ENCODE measurements at regions not wholly inside any gene's neighbourhood (a gene's known extent, or its start where the extent isn't known, plus 50 kb on each side); places are given as distances from the start of the nearest gene placed in this dataset.
"Not testable (repeated sequence)": the region's sequence is repeated elsewhere in the genome, so short reads cannot be mapped to it uniquely, and the experiment has no call there.

DNA sequence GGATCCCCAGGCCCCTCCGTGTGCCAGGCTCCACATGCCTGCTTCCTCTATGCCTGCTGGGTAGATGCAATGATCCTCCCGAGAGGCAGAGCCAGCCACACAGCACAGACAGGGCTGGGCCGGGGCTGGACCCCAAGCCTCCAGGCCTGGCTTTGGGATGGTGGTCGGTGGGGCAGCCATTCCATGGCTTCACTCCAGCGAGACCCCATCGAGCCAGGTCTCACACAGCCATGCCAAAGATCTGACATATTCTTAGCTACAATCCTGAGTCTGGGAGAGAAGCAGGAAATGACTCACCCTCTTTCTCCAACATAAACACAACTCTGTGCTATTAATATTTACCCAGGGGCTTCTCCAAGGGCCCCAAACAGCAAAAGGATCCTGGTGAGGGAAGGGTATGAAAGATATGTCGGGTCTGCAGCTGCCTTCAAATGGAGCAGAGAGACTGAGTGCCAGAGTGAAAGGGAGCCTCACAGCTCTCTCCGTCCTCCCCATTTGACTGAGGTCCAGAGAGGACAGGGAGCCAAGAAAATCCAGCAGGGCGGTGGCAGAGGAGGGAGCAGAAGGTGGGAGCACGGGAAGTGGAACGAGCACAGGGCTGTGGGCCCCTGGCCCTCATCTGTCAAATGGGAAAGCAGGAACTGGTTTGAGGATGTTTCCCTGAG lies 639.5 kb downstream of the MATN1 start:
- Mint-ChIP-seq H3K36me3 (ENCODE audit: insufficient read depth) (no peaks in the 10 kb centered on the region), H3K27me3 (peaks cover 80% of the 10 kb centered on the region), H3K4me3 (no peak overlapping the region), H3K4me1 (no peaks in the 10 kb centered on the region), H3K9me3 (no peaks in the 10 kb centered on the region), H3K27ac (ENCODE audit: low read depth) (no peak overlapping the region)
- DNase-seq (ENCODE audit: low spot score in 2 of 2) (no peak), ATAC-seq (replicated peaks; ENCODE audit: extremely low read depth, poor library complexity, severe bottlenecking) (no peak)

DNA sequence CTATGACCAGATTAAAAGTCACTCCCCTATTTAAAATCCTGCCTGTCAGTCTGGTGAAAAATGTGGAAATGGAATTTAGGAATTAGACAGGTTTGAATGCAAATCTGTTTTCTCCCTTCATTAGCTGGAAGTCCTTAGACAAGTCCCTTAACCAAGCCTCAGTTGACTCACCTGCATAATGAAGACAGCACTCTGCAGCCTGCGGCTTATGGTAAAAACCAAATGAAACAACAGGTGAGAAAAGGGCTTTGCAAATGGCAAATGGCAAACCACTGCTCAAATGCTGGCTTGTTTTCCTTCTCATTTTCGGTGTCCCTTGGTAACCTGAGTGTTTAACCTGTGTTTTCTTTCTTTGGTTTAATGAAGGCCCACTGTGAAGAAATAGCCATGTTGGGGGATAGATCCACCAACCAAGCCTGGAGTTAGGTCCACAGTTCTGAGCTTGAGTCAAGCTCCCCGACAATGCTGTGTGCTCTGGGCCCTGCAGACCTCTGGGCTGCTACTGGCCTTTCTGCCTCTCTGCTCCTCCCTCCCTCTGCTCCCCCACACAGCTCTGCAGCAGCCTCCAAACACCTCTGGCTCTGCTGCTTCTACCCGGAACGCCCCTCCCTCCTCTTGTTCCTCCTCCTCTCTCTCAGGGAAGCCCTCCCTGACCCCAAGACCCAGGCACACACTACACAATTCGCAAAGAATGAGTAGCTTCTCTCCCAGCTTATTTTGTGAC lies 641.8 kb downstream of the MATN1 start:
- Mint-ChIP-seq H3K36me3 (ENCODE audit: insufficient read depth) (no peaks in the 10 kb centered on the region), H3K27me3 (peaks cover 62% of the 10 kb centered on the region), H3K9me3 (no peaks in the 10 kb centered on the region), H3K27ac (ENCODE audit: low read depth) (no peak overlapping the region), H3K4me3 (no peak overlapping the region), H3K4me1 (no peaks in the 10 kb centered on the region)
- DNase-seq (ENCODE audit: low spot score in 2 of 2) (no peak), ATAC-seq (replicated peaks; ENCODE audit: extremely low read depth, poor library complexity, severe bottlenecking) (no peak)

DNA sequence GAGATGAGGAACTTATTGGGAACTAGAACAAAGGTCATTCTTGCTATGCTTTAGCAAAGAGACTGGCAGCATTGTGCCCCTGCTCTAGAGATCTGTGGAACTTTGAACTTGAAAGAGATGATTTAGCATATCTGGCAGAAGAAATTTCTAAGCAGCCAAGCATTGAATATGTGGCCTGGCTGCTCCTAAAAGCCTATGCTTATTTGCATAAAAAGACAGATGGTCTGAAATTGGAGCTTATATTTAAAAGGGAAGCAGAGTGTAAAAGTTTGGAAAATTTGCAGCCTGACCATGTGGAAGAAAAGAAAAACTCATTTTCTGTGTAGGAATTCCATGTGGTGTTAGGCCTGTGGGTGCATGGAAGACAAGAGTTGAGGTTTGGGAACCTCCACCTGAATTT lies 647.5 kb downstream of the MATN1 start:
- not testable (repeated sequence) for H3K4me1 Mint-ChIP-seq; H3K4me3 Mint-ChIP-seq; ATAC-seq (replicated peaks; ENCODE audit: extremely low read depth, poor library complexity, severe bottlenecking); H3K36me3 Mint-ChIP-seq (ENCODE audit: insufficient read depth); H3K9me3 Mint-ChIP-seq; H3K27ac Mint-ChIP-seq (ENCODE audit: low read depth); DNase-seq (ENCODE audit: low spot score in 2 of 2)
- H3K27me3 Mint-ChIP-seq: peaks cover 27% of the 10 kb centered on the region

DNA sequence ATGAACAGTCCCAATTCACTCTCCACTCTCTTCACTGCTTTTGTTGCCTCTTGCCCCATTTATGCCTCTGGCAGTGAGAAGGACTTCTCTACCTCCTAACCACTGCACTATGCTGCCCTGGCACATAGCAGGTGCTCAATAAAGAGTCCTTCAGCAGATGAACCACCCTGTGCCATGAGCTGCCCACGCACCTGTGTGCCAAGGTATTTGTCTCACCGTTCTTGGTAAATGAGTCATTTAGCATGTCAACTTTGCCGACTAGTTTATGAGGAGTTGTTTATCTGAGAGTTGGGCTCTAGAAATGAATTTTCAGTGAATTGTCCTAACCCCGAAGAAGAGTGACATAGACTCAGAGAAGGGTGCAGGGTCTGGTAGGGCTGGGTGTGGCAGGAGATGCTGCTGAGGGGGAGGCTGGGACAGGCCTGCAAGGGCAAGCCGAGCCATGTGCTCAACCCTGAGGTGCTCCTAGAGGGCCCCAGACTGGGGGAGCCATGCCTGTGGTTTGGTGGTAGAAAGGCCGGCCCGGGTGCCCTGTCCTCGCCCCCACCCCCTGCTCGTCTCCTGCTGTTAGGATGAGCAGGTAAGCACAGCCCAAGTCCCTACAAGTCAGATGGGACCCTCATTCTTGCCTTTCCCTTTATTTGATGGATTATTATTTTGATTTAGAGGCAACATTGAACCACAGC lies 654.5 kb downstream of the MATN1 start:
- H3K36me3 Mint-ChIP-seq (ENCODE audit: insufficient read depth): no peaks in the 10 kb centered on the region
- no peak overlapping the region for H3K27ac Mint-ChIP-seq (ENCODE audit: low read depth)
- H3K4me1 Mint-ChIP-seq: no peaks in the 10 kb centered on the region
- peaks cover 48% of the 10 kb centered on the region for H3K27me3 Mint-ChIP-seq
- DNase-seq (ENCODE audit: low spot score in 2 of 2) (no peak), ATAC-seq (replicated peaks; ENCODE audit: extremely low read depth, poor library complexity, severe bottlenecking) (no peak)
- no peaks in the 10 kb centered on the region for H3K9me3 Mint-ChIP-seq
- H3K4me3 Mint-ChIP-seq: no peak overlapping the region

DNA sequence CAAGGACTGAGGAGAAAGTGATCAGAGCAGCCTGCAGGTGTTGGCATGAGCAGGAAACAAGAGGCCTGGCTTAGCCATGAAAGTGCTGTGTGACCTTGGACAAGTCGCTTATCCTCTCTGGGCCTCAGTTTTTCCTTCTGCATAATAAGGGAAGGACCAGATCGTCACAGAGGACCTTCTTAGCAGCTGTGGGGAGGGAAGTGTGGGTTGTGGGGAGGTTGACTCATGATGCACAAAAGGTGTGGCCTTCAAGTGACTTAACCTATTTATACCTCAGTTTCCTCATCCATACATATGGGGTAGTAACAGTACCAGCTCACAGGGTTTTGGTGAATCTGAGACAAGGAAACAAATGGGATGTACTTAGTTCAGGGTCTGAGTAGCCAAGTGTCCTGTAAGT lies 658.8 kb downstream of the MATN1 start:
- H3K27me3 Mint-ChIP-seq: peaks cover 27% of the 10 kb centered on the region
- DNase-seq (ENCODE audit: low spot score in 2 of 2) (no peak), ATAC-seq (replicated peaks; ENCODE audit: extremely low read depth, poor library complexity, severe bottlenecking) (no peak)
- no peaks in the 10 kb centered on the region for H3K4me1 Mint-ChIP-seq
- no peaks in the 10 kb centered on the region for H3K9me3 Mint-ChIP-seq
- no peak overlapping the region for H3K27ac Mint-ChIP-seq (ENCODE audit: low read depth)
- H3K4me3 Mint-ChIP-seq: no peak overlapping the region
- H3K36me3 Mint-ChIP-seq (ENCODE audit: insufficient read depth): no peaks in the 10 kb centered on the region

DNA sequence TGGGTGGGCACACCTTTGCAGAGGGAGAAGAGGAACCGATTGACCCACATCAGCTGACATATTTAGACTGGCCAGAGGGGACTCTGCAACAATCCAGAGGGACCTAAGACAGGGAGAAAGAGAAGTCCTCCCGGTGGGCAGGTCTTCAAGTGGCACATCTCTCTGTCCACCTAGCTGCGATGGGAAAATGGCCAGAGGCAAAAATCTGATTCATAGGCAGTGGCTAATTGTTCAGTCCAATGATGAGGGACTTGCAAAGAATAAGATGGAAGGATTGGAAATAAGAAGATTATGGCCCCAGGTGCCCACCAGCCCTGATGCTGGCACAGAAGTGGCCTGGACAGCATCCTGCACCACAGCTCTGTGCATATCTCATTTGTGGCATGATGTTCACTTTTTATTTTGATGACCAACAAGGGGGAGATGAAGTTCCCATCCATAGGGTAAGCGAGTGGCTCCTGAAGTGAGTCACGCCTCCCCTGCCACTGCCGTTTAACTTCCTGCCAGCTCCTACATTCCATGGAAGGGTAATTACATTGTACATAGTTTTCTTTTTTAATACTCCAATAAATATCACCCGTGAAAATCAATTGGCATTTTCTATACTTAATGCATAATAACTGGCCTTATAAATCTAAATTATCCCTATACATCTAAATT lies 659.6 kb downstream of the MATN1 start:
- Mint-ChIP-seq H3K27me3 (peaks cover 25% of the 10 kb centered on the region), H3K9me3 (no peaks in the 10 kb centered on the region), H3K4me1 (no peaks in the 10 kb centered on the region)

DNA sequence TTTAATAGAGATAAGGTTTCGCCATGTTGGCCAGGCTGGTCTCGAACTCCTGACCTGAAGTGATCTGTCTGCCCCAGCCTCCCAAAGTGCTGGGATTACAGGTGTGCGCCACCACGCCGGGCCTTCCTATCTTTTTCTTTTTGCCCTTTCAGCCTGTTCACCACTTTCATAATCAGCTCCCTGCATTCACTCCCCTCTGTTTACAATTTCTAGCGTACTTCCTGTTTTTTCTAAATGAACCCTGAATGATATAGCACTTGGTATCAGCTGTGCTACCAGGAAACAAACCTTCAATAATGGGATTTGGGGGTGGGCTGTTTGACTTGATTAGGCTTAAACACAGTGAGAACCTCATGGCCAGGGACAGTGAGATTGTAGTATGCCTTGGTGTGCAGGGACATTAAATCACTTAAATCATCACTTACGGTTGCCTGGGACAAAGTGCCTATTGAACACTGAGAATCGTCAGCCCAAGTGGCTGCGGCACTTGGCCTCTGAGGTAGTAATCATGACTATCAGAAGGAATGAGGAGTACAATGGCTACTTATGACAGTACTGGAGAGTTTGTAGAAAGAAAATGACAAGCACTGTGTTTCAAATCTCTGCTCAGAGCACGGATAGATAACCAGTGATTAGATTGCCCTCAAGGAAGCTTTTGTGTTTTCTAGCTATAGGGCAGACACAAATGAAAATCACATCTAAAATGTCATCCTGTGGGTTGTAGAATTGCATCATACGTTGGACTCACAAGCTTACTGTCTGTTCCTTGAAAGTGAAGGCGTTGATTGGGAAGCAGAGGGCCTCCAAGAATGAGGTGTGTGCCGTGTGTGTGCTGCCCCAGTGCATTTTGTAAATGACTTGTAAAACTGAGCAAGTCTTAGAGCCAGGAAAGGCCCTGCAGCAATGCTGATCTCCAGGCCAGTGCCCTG lies 661.8 kb downstream of the MATN1 start:
- H3K27ac Mint-ChIP-seq (ENCODE audit: low read depth): no peak overlapping the region
- no peaks in the 10 kb centered on the region for H3K9me3 Mint-ChIP-seq
- no peak overlapping the region for H3K4me3 Mint-ChIP-seq
- H3K4me1 Mint-ChIP-seq: no peaks in the 10 kb centered on the region
- H3K27me3 Mint-ChIP-seq: peaks cover 30% of the 10 kb centered on the region
- DNase-seq (ENCODE audit: low spot score in 2 of 2) (no peak), ATAC-seq (replicated peaks; ENCODE audit: extremely low read depth, poor library complexity, severe bottlenecking) (no peak)
- H3K36me3 Mint-ChIP-seq (ENCODE audit: insufficient read depth): no peaks in the 10 kb centered on the region

More for the DNA sequence above, 659.6 kb downstream of the MATN1 start:
- Mint-ChIP-seq H3K27ac (ENCODE audit: low read depth) (no peak overlapping the region), H3K4me3 (no peak overlapping the region), H3K36me3 (ENCODE audit: insufficient read depth) (no peaks in the 10 kb centered on the region)
- DNase-seq (ENCODE audit: low spot score in 2 of 2) (no peak), ATAC-seq (replicated peaks; ENCODE audit: extremely low read depth, poor library complexity, severe bottlenecking) (no peak)

DNA sequence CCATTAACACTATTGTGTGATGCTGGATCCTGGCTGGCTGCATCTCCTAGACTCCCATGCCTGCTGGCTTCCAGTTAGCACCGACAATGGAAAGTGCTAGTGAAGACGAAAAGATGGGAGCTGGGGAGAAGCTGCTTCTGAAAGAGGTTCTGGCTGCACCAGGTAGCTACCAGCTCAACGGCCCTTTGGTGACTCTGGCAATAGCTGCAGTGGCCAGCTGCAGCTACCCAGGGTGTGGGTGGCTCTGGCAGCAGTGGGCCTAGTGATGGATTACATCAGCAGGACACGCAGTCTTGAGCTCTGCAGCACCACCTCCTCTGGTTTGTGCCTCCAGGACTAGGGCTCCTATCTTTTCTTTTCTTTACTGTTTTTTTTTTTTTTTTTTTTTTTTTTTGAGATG lies 662.6 kb downstream of the MATN1 start:
- Mint-ChIP-seq H3K27ac (ENCODE audit: low read depth) (no peak overlapping the region), H3K36me3 (ENCODE audit: insufficient read depth) (no peaks in the 10 kb centered on the region), H3K4me3 (no peak overlapping the region), H3K4me1 (no peaks in the 10 kb centered on the region), H3K27me3 (peaks cover 32% of the 10 kb centered on the region), H3K9me3 (no peaks in the 10 kb centered on the region)
- DNase-seq (ENCODE audit: low spot score in 2 of 2): no peak
- ATAC-seq (replicated peaks; ENCODE audit: extremely low read depth, poor library complexity, severe bottlenecking): no peak

DNA sequence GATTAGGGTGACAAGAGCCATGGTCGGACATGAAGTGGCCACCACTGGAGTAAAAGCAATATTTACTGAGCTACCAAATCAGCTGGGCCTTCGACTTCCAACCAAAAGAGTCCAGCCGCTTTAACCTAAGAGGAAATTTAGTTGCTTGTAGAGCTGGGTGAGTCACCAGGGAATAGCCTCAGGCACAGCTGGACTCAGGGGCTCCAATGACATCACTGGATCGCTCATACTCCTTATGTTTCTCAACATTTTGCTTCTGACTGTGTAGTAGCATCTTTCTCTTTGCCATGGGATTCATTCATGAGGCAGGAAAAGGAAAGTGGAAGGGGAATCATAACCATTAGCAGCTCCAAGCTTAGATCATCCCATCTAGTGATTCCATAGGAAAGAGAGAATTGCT lies 664.4 kb downstream of the MATN1 start:
- H3K36me3 Mint-ChIP-seq (ENCODE audit: insufficient read depth): no peaks in the 10 kb centered on the region
- no peak overlapping the region for H3K4me3 Mint-ChIP-seq
- no peaks in the 10 kb centered on the region for H3K4me1 Mint-ChIP-seq
- H3K27ac Mint-ChIP-seq (ENCODE audit: low read depth): no peak overlapping the region
- ATAC-seq (replicated peaks; ENCODE audit: extremely low read depth, poor library complexity, severe bottlenecking) (no peak), DNase-seq (ENCODE audit: low spot score in 2 of 2) (no peak)
- H3K9me3 Mint-ChIP-seq: no peaks in the 10 kb centered on the region
- peaks cover 48% of the 10 kb centered on the region for H3K27me3 Mint-ChIP-seq

DNA sequence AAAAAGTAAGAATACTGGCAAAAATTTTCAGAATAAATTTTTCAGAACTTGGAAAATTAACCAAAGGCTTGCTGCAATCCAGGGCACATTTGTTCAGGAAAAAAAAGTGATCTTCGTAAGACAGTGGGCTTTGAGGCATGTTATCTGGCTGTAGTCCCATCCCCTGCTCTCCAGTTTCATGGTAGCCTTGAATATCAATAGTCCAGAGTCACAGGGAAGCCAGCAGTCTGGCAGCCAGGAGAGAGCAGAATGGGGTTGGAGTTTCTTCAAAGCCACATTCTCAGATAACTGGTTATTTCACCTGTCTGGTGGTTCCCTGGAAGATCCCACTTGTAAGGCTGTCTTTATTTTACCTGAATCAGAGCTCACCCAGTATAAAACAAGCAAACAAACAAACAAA lies 669.3 kb downstream of the MATN1 start:
- no peak for ATAC-seq (replicated peaks; ENCODE audit: extremely low read depth, poor library complexity, severe bottlenecking)
- DNase-seq (ENCODE audit: low spot score in 2 of 2): no peak
- Mint-ChIP-seq H3K27me3 (peaks cover 96% of the 10 kb centered on the region), H3K4me3 (no peak overlapping the region), H3K27ac (ENCODE audit: low read depth) (no peak overlapping the region), H3K36me3 (ENCODE audit: insufficient read depth) (no peaks in the 10 kb centered on the region), H3K4me1 (no peaks in the 10 kb centered on the region), H3K9me3 (no peaks in the 10 kb centered on the region)

DNA sequence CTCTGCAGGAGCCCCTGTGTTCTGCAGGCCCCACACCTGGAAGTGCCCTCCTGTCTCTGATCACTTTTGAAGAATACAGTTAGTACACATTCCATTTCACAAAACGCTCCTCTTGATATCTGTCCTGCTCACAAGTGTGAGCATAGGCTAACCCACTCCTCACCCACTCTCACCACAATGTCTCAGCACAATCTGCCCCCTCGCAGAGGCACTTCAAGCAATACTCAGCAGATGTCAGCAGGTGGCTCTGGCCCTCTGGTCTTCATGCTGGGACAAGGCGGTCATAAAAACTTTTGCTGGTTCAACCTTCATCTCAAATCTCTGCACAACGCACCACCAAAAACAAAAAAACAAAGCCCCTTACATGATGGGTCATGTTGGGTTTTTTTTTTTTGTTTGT lies 671.2 kb downstream of the MATN1 start:
- no peak for DNase-seq (ENCODE audit: low spot score in 2 of 2)
- ATAC-seq (replicated peaks; ENCODE audit: extremely low read depth, poor library complexity, severe bottlenecking): no peak
- Mint-ChIP-seq H3K27ac (ENCODE audit: low read depth) (no peak overlapping the region), H3K9me3 (no peaks in the 10 kb centered on the region), H3K36me3 (ENCODE audit: insufficient read depth) (no peaks in the 10 kb centered on the region), H3K4me3 (no peak overlapping the region), H3K4me1 (no peaks in the 10 kb centered on the region), H3K27me3 (peaks cover 93% of the 10 kb centered on the region)

DNA sequence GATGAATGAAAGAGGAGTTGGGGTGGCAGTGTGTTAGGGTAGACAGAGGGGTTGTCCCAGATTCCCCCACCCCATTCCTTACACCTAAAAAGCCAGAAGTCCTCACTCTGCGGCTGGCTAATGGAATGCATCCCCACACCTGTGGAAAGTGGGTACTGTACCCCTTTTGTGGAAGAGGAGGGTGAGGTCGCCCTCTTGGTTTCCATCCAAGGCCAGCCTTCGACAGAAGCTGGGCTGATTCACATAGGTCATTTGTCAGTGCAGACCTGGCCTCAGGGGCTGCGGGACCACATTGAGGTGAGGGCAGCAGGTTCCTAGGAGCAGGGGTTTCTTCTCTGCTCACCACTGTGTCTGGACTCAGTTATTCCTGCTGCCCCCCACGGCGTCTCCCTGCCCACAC lies 671.6 kb downstream of the MATN1 start:
- peaks cover 93% of the 10 kb centered on the region for H3K27me3 Mint-ChIP-seq
- DNase-seq (ENCODE audit: low spot score in 2 of 2) (no peak), ATAC-seq (replicated peaks; ENCODE audit: extremely low read depth, poor library complexity, severe bottlenecking) (no peak)
- H3K4me1 Mint-ChIP-seq: no peaks in the 10 kb centered on the region
- no peak overlapping the region for H3K27ac Mint-ChIP-seq (ENCODE audit: low read depth)
- no peak overlapping the region for H3K4me3 Mint-ChIP-seq
- H3K36me3 Mint-ChIP-seq (ENCODE audit: insufficient read depth): no peaks in the 10 kb centered on the region
- no peaks in the 10 kb centered on the region for H3K9me3 Mint-ChIP-seq
